ENCODE measurements at regions not wholly inside any gene's neighbourhood (a gene's known extent, or its start where the extent isn't known, plus 50 kb on each side); places are given as distances from the start of the nearest gene placed in this dataset.

DNA sequence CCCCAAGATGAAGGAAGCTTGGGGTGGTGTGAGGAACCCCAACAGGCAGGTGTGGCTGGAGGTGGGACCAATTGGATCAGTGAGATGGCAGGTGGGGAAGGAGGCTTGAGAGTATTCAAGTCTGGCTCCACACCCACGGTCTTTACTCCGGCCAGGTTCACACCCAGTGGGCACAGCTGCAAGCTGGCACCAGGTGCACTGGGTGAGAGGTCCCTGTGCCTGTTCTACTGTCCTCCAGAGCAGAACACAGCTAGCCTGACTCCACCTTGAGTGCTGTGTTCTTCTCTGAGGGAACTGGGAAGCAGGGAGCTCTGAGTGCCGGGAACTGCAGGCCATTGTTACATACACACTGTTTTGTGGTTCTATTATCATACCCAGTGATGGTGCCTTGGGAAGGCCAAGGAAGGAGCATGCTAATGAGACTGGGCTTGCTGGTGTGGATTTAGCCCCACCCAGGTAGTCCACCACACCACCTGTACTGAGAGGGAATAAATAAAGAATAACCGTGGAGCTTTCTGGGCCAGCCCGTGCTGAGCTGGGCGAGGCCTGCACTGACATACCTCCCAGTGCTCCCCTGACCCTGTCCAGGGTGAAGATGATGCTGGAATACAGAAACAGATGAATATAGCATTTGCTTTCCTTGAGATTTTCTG lies 93.4 kb downstream of the ABHD5 start:
- TF ChIP-seq, protein P1, sequence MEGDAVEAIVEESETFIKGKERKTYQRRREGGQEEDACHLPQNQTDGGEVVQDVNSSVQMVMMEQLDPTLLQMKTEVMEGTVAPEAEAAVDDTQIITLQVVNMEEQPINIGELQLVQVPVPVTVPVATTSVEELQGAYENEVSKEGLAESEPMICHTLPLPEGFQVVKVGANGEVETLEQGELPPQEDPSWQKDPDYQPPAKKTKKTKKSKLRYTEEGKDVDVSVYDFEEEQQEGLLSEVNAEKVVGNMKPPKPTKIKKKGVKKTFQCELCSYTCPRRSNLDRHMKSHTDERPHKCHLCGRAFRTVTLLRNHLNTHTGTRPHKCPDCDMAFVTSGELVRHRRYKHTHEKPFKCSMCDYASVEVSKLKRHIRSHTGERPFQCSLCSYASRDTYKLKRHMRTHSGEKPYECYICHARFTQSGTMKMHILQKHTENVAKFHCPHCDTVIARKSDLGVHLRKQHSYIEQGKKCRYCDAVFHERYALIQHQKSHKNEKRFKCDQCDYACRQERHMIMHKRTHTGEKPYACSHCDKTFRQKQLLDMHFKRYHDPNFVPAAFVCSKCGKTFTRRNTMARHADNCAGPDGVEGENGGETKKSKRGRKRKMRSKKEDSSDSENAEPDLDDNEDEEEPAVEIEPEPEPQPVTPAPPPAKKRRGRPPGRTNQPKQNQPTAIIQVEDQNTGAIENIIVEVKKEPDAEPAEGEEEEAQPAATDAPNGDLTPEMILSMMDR (IDR thresholded peaks at IDR 0.05; ENCODE audit: poor library complexity, severe bottlenecking): no peak
- TF ChIP-seq, protein P2, sequence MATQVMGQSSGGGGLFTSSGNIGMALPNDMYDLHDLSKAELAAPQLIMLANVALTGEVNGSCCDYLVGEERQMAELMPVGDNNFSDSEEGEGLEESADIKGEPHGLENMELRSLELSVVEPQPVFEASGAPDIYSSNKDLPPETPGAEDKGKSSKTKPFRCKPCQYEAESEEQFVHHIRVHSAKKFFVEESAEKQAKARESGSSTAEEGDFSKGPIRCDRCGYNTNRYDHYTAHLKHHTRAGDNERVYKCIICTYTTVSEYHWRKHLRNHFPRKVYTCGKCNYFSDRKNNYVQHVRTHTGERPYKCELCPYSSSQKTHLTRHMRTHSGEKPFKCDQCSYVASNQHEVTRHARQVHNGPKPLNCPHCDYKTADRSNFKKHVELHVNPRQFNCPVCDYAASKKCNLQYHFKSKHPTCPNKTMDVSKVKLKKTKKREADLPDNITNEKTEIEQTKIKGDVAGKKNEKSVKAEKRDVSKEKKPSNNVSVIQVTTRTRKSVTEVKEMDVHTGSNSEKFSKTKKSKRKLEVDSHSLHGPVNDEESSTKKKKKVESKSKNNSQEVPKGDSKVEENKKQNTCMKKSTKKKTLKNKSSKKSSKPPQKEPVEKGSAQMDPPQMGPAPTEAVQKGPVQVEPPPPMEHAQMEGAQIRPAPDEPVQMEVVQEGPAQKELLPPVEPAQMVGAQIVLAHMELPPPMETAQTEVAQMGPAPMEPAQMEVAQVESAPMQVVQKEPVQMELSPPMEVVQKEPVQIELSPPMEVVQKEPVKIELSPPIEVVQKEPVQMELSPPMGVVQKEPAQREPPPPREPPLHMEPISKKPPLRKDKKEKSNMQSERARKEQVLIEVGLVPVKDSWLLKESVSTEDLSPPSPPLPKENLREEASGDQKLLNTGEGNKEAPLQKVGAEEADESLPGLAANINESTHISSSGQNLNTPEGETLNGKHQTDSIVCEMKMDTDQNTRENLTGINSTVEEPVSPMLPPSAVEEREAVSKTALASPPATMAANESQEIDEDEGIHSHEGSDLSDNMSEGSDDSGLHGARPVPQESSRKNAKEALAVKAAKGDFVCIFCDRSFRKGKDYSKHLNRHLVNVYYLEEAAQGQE (IDR thresholded peaks at IDR 0.05; ENCODE audit: borderline replicate concordance): no peak
- no peak for TF ChIP-seq POLR2AphosphoS5 (IDR thresholded peaks at IDR 0.05)
- TF ChIP-seq EZH2 (IDR thresholded peaks at IDR 0.05; ENCODE audit: borderline replicate concordance, insufficient read depth, low read length, poor library complexity, severe bottlenecking): no peak
- no peak for TF ChIP-seq TAF1 (IDR thresholded peaks at IDR 0.05; ENCODE audit: low read depth)
- no peak for TF ChIP-seq EP300 (conservative IDR thresholded peaks at IDR 0.05; ENCODE audit: poor library complexity, severe bottlenecking)
- no peak for TF ChIP-seq SMC3 (conservative IDR thresholded peaks at IDR 0.05; ENCODE audit: poor library complexity)
- no peak for TF ChIP-seq RAD21 (conservative IDR thresholded peaks at IDR 0.05)

Data from neural cell (in vitro differentiated cells).